GM21529 (cell line): ENCODE measurements at regions not wholly inside any gene's neighbourhood (a gene's known extent, or its start where the extent isn't known, plus 50 kb on each side); places are given as distances from the start of the nearest gene placed in this dataset.

Source experiments
- ATAC-seq: cut with Tn5 transposase; IDR thresholded peaks from one replicate; pipeline ENCODE4 v1.9.1; 2021; ENCODE audit not compliant: unreplicated experiment

- ATAC-seq, result no peak
Observed at GRCh38 chr2:64850642-64851041, 138.6 kb upstream of the SLC1A4 start.

DNA sequence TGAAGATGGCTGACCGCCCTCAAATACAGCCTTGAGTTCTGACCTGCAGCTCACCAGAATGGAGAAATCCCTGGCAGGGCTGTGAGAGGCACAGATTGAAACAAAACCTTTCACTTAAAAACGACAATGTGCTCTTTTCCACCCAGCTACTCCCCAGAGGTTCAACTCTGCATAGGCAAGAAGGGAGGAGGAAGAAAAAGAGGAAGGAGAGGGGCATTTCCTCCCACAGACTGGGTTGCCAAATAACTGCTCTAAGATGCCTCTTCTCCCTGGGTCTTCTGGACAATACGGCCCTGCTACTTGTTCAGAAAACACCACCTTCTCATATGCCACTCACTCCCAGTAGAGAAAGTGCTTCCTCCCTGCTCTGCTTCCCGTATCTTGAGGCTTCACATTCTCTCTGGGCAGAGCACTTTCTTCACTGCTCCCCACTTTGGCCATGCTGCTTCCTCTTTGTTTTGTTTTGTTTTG lies 136.4 kb upstream of the SLC1A4 start:
- ATAC-seq, result no peak

GRCh38 chr2:64853306-64853705 lies 135.9 kb upstream of the SLC1A4 start:
- no peak for ATAC-seq

- no peak for ATAC-seq
Observed at GRCh38 chr2:64853894-64854293, 135.3 kb upstream of the SLC1A4 start.

- no peak for ATAC-seq
Observed at GRCh38 chr2:64854773-64855237, 134.4 kb upstream of the SLC1A4 start.

- no peak for ATAC-seq
Observed at GRCh38 chr2:64857581-64858471, 131.4 kb upstream of the SLC1A4 start.

- ATAC-seq, result peak; percentile 23
Observed at GRCh38 chr2:64858541-64859311, 130.5 kb upstream of the SLC1A4 start.

DNA sequence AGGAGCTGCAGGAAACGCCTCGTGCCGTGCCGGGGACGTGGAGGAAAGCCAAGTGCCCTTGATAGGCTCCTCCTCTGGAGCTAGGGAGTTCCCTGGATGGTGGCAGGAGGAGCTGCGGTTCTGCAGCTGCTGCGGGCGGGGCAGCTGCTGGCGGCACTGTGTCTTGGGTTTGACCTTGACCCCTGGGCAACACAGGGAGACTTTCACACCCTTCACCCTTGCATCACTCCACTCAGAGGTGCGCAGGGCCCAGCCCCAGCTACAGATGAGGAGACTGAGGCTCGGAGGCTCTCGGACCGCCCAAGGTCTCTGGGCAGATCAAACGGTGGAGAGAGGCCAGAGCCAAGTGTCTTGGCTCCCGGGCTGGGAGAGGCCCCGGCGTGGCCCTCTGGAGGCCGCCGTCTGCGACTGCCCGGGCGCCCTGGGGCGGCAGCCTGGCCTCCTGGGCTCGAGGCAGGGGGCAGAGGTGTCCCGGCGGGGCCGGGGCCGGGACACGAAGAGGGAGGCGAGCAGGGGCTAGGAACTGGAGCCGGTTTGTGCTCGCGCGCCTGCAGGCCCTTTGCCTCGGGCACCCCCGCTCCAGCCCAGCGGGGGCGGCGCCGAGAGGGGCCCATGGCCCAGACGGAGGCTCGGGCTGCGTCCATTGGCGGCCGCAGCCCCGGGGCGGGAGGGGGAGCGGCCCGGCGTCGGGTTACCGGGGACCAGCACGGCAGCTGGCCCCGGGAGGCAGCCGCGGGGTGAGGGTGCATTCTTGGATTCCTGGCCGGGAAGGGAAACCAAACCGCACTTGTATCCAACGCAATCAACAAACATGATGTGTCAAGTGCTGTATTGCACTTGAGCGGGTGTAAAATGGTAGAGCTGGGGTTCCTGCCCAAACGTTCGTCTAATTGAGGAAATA lies 129.6 kb upstream of the SLC1A4 start:
- ATAC-seq, result peak; percentile 47

DNA sequence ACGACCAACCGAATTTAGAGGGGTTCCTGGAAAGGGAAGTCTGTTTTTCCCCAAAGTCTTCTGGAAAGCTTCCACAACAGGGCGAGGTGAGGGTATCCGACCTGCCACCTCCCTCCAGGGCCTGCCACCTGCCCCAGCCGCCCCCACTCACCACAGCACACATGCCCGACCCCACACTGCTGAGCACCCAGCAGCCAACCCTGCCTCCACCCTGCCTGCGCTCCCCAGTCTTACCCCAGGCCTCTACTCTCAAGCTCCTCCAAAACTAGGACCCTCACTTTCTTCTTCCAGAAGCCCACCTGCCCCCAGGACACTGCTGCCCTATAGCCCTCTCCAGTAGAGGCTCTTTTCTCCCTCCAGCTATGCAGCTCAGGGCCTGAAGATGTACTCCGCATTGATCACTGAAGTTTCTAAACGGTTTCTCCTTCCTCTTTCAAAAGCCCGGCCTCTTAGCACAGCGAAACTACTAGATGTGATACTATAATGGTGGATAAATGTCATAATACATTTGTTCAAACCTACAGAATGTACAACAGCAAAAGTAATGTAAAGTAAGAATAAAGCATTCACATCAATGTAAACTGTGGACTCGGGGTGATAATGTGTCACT lies 128.8 kb upstream of the SLC1A4 start:
- ATAC-seq, result no peak

GRCh38 chr2:64860936-64861335 lies 128.3 kb upstream of the SLC1A4 start:
- no peak for ATAC-seq

DNA sequence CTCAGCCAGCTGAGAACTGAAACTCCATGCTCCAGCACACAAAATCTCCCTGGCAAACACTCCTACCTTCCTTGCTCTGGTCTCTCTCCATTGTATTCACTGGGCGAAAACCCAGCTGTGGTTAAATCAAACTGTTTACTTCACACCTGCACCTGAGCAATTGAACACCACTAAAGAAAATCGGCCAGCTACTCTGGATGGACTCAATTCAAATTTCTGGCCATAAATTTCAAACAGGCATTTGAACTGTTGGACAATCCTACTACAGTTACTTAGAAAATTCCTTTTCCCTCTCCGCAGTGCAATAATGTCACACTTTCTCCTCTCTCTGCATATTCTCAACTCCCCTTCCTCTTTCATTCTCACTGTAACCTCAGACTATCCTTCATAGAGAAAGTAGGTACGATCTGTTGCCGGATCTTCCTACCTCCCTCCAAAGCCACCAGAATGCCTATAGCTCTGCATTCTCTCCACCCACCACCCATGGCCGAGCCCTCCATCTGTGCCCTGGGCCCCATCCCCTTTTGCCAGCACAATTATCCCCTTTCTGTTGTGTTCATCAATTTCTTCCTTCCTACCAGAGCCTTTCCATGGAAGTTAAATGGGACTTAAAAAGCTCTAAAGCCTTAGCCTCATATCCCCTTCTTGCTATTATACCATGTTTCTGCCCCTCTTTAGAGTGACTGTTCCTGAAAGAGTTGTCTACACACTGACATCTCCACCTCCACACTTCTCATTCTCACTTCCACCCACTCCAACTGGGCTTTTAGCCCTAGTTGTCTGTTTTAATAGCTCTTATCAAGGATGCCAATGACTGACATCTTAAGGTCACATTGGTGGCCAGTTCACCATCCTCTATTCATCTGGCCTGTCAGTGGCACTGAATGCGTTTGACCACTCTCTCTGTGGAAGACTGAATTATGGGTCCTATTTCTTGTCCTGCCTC lies 127.5 kb upstream of the SLC1A4 start:
- ATAC-seq, result no peak

DNA sequence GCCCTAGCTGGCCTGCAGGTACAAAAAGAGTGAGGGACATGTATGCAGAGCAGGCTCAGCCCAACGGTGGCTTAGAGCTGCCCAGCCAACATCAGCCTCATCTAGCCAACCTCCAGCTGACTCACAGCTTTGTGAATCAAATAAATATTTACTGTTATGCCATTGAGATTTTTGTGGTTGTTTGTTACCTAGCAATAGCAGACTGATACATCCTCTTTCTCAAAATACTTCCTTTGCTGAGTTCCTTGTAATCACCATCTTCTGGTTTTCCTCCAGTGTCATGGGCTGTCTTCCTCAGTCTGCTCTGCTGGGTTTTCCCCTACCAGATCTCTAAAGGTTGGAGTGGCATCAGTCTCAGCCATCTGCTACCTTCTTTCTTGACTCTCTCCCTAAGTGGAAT lies 126.6 kb upstream of the SLC1A4 start:
- ATAC-seq, result no peak

DNA sequence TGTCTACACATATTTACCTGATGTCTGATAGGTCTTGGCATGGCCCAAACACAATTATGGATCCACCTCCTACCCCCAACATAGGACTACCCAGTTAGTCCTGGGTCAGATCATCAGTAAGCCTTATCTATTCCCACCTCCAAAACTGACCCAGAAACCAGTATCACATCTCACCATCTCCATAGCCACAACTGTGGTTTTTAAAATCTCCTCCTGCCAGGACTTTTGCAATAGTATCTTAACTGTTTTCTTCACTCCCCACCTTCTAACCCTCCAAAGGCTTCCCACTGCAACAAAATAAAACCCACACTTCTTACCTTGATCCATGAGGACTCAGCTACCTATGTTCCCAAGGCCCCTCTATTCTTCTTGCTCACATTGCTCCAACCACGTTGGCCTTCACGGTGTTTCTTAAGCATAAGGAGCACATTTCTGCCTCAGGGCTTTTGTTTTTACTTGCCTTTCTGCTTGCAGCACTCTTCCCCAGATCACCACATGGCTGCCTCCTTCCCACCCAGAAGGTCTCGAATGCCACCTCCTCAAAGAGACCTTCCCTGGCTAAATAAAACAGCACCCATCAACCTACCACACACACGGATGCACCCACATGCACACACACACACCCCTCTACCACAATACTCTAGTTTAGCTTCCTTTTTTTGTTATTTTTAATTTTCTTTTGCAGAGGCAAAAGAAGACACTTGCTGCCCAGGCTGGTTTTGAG lies 125.9 kb upstream of the SLC1A4 start:
- ATAC-seq, result no peak

DNA sequence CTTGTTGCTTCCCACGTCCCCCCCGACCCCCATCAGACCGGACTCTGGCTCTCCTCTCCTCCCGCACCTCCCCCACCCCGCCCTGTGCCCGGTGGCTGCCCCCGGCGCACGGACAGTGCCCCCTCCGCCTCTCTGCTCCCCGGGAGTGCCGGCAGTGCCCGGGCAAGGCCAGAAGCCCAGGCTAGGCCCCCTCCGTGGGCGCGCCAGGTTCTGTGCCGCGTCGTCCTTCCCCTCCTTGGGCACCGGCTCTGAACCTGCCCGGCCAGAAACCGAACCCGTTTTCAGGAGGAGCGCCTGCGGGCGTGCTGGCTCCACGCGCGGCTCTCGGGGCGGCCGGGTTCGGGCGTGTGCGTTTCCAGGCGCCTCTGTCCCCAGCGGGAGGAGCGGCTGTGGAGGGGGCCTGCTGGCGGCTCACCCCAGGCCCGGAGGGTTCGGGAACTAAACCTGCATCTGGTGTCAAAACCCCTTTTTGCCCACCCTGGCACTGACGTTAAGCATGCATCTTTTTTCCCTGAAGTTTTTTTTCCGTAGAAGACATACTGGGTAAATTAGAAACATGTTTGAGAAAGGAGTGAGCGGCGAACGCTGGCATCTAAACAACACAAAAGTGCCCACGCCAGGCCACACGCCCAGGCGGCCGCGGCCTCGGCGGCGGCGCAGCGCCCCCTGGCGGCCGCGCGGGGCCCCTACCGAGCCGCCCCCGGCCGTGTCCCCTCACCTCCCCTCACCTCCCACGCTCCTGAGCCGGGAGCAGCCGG lies 123.9 kb upstream of the SLC1A4 start:
- peak; percentile 70 for ATAC-seq

DNA sequence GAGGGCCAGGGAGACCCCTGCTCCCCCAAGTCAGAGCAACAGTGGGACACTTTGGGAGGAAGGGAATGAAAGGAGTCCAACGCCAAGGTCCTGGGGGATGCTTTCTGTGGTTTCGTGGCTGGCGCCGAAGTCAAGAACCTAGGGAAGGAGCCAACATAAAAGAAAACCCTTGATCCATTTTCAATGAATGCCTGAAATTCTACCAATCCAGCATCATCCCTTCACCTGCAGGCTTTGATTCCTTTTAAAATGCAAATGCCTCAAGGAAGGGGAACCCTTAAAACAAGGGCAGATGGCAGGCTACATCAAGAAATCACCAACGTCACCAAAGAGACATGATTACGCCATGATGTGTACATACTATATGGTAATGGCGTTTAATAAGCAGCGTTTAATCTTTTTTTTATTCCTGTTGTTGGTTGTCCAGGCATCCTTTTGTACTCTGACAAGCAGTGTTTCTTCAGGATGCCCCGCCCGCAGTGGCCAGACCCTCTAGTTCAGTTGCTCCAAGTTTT lies 123.3 kb upstream of the SLC1A4 start:
- ATAC-seq, result no peak

DNA sequence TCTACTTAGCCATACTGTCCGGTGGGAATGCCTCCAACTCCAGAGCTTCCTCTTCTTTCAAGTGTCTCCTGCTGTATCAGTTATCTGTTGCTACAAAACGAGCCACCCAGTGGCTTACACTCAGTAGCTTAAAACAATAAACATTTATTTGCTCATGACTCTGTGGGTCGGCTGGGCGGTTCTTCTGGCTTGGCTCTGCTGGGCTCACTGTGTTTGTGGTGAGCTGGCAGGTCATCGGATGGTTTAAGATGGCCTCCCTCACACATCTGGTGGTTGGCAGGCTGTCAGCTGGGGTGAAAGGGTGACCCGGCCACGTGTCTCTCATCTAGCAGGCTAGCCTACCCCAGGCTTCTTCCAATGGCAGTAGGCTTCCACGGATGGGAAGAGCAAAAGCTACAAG lies 122.4 kb upstream of the SLC1A4 start:
- ATAC-seq, result no peak

- no peak for ATAC-seq
Observed at GRCh38 chr2:64867253-64867996, 121.8 kb upstream of the SLC1A4 start.
